AG09309 (cell line): ENCODE measurements at regions not wholly inside any gene's neighbourhood (a gene's known extent, or its start where the extent isn't known, plus 50 kb on each side); places are given as distances from the start of the nearest gene placed in this dataset.
"Not testable (repeated sequence)": the region's sequence is repeated elsewhere in the genome, so short reads cannot be mapped to it uniquely, and the experiment has no call there.

Experiments used
- DNase-seq: peaks from one replicate; pipeline ENCODE4 v3.0.0-alpha.2; 2010; ENCODE audit warnings: low read depth
- H3K4me3 ChIP-seq: 2 replicates; pipeline ENCODE4 v1.5.1; 2011; ENCODE audit warnings: mild to moderate bottlenecking, low read depth, low read length, moderate library complexity; ENCODE audit not compliant: control insufficient read depth
- CTCF ChIP-seq: IDR thresholded peaks from 2 replicates; pipeline ENCODE4 v1.5.1; 2011; ENCODE audit warnings: mild to moderate bottlenecking, low read depth, low read length, inconsistent platforms; ENCODE audit not compliant: insufficient read depth, control insufficient read depth; ENCODE audit errors: missing control alignments

GRCh38 chr9:104993291-104993963 lies 65.5 kb upstream of the ABCA1 start:
- TF ChIP-seq CTCF: no peak
- no peak for DNase-seq
- no peak overlapping the region for H3K4me3 ChIP-seq

- DNase-seq: no peak
- no peak overlapping the region for H3K4me3 ChIP-seq
- TF ChIP-seq CTCF: no peak
These were observed 69.6 kb upstream of the ABCA1 start for GRCh38 chr9:104997536-104997935.

GRCh38 chr9:104999136-104999535 lies 71.2 kb upstream of the ABCA1 start:
- H3K4me3 ChIP-seq: no peak overlapping the region
- TF ChIP-seq CTCF: no peak
- no peak for DNase-seq

- not testable (repeated sequence) for DNase-seq, H3K4me3 ChIP-seq
These were observed 72.6 kb upstream of the ABCA1 start for GRCh38 chr9:105000529-105000928.

- DNase-seq: no peak
- no peak overlapping the region for H3K4me3 ChIP-seq
- TF ChIP-seq CTCF: no peak
These were observed 76.6 kb upstream of the ABCA1 start for GRCh38 chr9:105004466-105005090.

- no peak for DNase-seq
- no peak overlapping the region for H3K4me3 ChIP-seq
- no peak for TF ChIP-seq CTCF
These were observed 77.2 kb upstream of the ABCA1 start for GRCh38 chr9:105005186-105005585.

GRCh38 chr9:105006514-105006913 lies 78.6 kb upstream of the ABCA1 start:
- H3K4me3 ChIP-seq: no peak overlapping the region
- no peak for TF ChIP-seq CTCF
- DNase-seq: no peak
